Brain microvascular endothelial cell (primary cell): ENCODE measurements at regions not wholly inside any gene's neighbourhood (a gene's known extent, or its start where the extent isn't known, plus 50 kb on each side); places are given as distances from the start of the nearest gene placed in this dataset.

Experiments
- DNase-seq: peaks from one replicate; pipeline ENCODE4 v3.0.0-alpha.2; 2020
- H3K27ac ChIP-seq: fragments of 250-450 bp; sonication (Bioruptor Pico); 2 replicates; pipeline ENCODE4 v1.5.1; 2020; ENCODE audit warnings: mild to moderate bottlenecking, moderate library complexity
- H3K27me3 ChIP-seq: fragments of 250-450 bp; sonication (Bioruptor Pico); replicated peaks from 2 replicates; pipeline ENCODE4 v1.5.1; 2020; ENCODE audit warnings: mild to moderate bottlenecking
- H3K36me3 ChIP-seq: fragments of 250-450 bp; sonication (Bioruptor Pico); replicated peaks from 2 replicates; pipeline ENCODE4 v1.5.1; 2020; ENCODE audit warnings: mild to moderate bottlenecking
- H3K4me3 ChIP-seq: 2 replicates; pipeline ENCODE4 v1.5.1; 2011; ENCODE audit warnings: low read depth, mild to moderate bottlenecking, control low read depth, low read length, moderate library complexity
- CTCF ChIP-seq: IDR thresholded peaks from 2 replicates; pipeline ENCODE4 v1.5.1; 2011; ENCODE audit warnings: low read depth, mild to moderate bottlenecking, moderate library complexity, low read length, control low read depth, inconsistent platforms; ENCODE audit errors: missing control alignments
- in situ Hi-C: cut with HindIII; loops from 2 replicates; pipeline ENCODE4 v1.10.0; 2017; ENCODE audit warnings: low sequenced_read_pairs, low pct_ligation_motif_present

- Histone ChIP-seq H3K27me3 (no peaks in the 10 kb centered on the region), H3K4me3 (no peak overlapping the region), H3K36me3 (no peaks in the 10 kb centered on the region), H3K27ac (no peak overlapping the region)
- TF ChIP-seq CTCF = no peak
- no peak for DNase-seq
- in situ Hi-C loops = no loop called here
Observed at GRCh38 chr10:53700278-53700677, 927.7 kb upstream of the MBL2 start.

GRCh38 chr10:53699684-53700083, 927.1 kb upstream of the MBL2 start:
- DNase-seq = no peak
- Histone ChIP-seq H3K27me3 (no peaks in the 10 kb centered on the region), H3K36me3 (no peaks in the 10 kb centered on the region), H3K4me3 (no peak overlapping the region), H3K27ac (no peak overlapping the region)
- no peak for TF ChIP-seq CTCF
- in situ Hi-C loops = no loop called here

- H3K27ac ChIP-seq = no peak overlapping the region
- no peak for DNase-seq
- H3K27me3 ChIP-seq = no peaks in the 10 kb centered on the region
- H3K4me3 ChIP-seq = no peak overlapping the region
- in situ Hi-C loops = no loop called here
- TF ChIP-seq CTCF = no peak
- no peaks in the 10 kb centered on the region for H3K36me3 ChIP-seq
Observed at GRCh38 chr10:53699231-53699630, 926.6 kb upstream of the MBL2 start.

GRCh38 chr10:53697038-53697437, 924.5 kb upstream of the MBL2 start:
- H3K27me3 ChIP-seq = no peaks in the 10 kb centered on the region
- H3K4me3 ChIP-seq = no peak overlapping the region
- no peak for DNase-seq
- no peak overlapping the region for H3K27ac ChIP-seq
- in situ Hi-C loops = no loop called here
- no peaks in the 10 kb centered on the region for H3K36me3 ChIP-seq
- no peak for TF ChIP-seq CTCF

- in situ Hi-C loops = no loop called here
- no peaks in the 10 kb centered on the region for H3K27me3 ChIP-seq
- H3K36me3 ChIP-seq = no peaks in the 10 kb centered on the region
- no peak overlapping the region for H3K4me3 ChIP-seq
- TF ChIP-seq CTCF = no peak
- no peak for DNase-seq
- no peak overlapping the region for H3K27ac ChIP-seq
Observed at GRCh38 chr10:53690524-53691240, 918.1 kb upstream of the MBL2 start.

GRCh38 chr10:53687800-53688199, 915.2 kb upstream of the MBL2 start:
- no peak overlapping the region for H3K4me3 ChIP-seq
- no peak for DNase-seq
- TF ChIP-seq CTCF = no peak
- no peak overlapping the region for H3K27ac ChIP-seq
- no peaks in the 10 kb centered on the region for H3K27me3 ChIP-seq
- in situ Hi-C loops = no loop called here
- H3K36me3 ChIP-seq = no peaks in the 10 kb centered on the region
